HG03039 (cell line): ENCODE measurements at regions not wholly inside any gene's neighbourhood (a gene's known extent, or its start where the extent isn't known, plus 50 kb on each side); places are given as distances from the start of the nearest gene placed in this dataset.

ENCODE experiments used
- ATAC-seq: cut with Tn5 transposase; IDR thresholded peaks from one replicate; pipeline ENCODE4 v1.9.1; 2021; ENCODE audit warnings: mild to moderate bottlenecking, moderate library complexity; ENCODE audit not compliant: unreplicated experiment

GRCh38 chr3:177589911-177590381, 392.7 kb upstream of the TBL1XR1 start:
- ATAC-seq: peak; percentile 69

- ATAC-seq: no peak
These were observed 393.5 kb upstream of the TBL1XR1 start for GRCh38 chr3:177590826-177591225.

- peak; percentile 64 for ATAC-seq
These were observed 394.1 kb upstream of the TBL1XR1 start for GRCh38 chr3:177591379-177591778.

GRCh38 chr3:177594096-177594495, 396.8 kb upstream of the TBL1XR1 start:
- ATAC-seq: no peak

GRCh38 chr3:177595530-177596188, 398.4 kb upstream of the TBL1XR1 start:
- no peak for ATAC-seq

- ATAC-seq: no peak
These were observed 399.1 kb upstream of the TBL1XR1 start for GRCh38 chr3:177596248-177596815.

GRCh38 chr3:177596816-177597271, 399.6 kb upstream of the TBL1XR1 start:
- no peak for ATAC-seq

GRCh38 chr3:177597311-177598096, 400.2 kb upstream of the TBL1XR1 start:
- ATAC-seq: no peak

- no peak for ATAC-seq
These were observed 401.0 kb upstream of the TBL1XR1 start for GRCh38 chr3:177598097-177598833.

- ATAC-seq: no peak
These were observed 402.0 kb upstream of the TBL1XR1 start for GRCh38 chr3:177599326-177599725.

- no peak for ATAC-seq
These were observed 402.6 kb upstream of the TBL1XR1 start for GRCh38 chr3:177599837-177600236.

GRCh38 chr3:177600411-177600810, 403.1 kb upstream of the TBL1XR1 start:
- ATAC-seq: no peak

- no peak for ATAC-seq
These were observed 403.9 kb upstream of the TBL1XR1 start for GRCh38 chr3:177601152-177601551.

GRCh38 chr3:177602601-177603147, 405.4 kb upstream of the TBL1XR1 start:
- no peak for ATAC-seq

GRCh38 chr3:177603148-177603603, 405.9 kb upstream of the TBL1XR1 start:
- ATAC-seq: peak; percentile 78

- no peak for ATAC-seq
These were observed 406.9 kb upstream of the TBL1XR1 start for GRCh38 chr3:177604181-177604580.

- no peak for ATAC-seq
These were observed 409.6 kb upstream of the TBL1XR1 start for GRCh38 chr3:177606891-177607290.

GRCh38 chr3:177607589-177607988, 410.3 kb upstream of the TBL1XR1 start:
- ATAC-seq: no peak

- ATAC-seq: no peak
These were observed 411.2 kb upstream of the TBL1XR1 start for GRCh38 chr3:177608443-177608842.

GRCh38 chr3:177609613-177610012, 412.3 kb upstream of the TBL1XR1 start:
- no peak for ATAC-seq

- no peak for ATAC-seq
These were observed 413.0 kb upstream of the TBL1XR1 start for GRCh38 chr3:177610262-177610661.
